ENCODE measurements at regions not wholly inside any gene's neighbourhood (a gene's known extent, or its start where the extent isn't known, plus 50 kb on each side); places are given as distances from the start of the nearest gene placed in this dataset.

DNA sequence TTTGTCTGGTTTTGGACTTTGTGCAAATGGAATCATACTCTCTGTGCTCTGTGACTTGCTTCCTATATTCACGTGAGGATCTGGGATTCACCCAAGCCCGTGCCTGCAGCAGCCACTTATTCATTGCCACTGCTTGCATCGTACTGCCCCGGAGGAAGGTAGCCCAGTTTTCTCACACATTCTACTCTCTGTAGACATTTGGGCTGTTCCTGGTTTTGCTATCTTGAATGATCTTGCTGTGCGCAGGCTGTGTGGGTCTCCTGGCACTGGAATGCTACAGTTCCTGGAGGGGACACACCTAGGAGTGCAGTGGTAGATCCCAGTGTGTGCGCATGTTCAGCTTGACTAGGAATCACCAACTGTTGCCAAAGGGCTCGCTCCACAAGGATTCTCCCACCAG lies 99.2 kb upstream of the BOD1 start:
- TF ChIP-seq, protein P1, sequence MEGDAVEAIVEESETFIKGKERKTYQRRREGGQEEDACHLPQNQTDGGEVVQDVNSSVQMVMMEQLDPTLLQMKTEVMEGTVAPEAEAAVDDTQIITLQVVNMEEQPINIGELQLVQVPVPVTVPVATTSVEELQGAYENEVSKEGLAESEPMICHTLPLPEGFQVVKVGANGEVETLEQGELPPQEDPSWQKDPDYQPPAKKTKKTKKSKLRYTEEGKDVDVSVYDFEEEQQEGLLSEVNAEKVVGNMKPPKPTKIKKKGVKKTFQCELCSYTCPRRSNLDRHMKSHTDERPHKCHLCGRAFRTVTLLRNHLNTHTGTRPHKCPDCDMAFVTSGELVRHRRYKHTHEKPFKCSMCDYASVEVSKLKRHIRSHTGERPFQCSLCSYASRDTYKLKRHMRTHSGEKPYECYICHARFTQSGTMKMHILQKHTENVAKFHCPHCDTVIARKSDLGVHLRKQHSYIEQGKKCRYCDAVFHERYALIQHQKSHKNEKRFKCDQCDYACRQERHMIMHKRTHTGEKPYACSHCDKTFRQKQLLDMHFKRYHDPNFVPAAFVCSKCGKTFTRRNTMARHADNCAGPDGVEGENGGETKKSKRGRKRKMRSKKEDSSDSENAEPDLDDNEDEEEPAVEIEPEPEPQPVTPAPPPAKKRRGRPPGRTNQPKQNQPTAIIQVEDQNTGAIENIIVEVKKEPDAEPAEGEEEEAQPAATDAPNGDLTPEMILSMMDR (IDR thresholded peaks at IDR 0.05; ENCODE audit: low read depth, low read length): no peak
- no peak for TF ChIP-seq EZH2phosphoT487 (IDR thresholded peaks at IDR 0.05; ENCODE audit: low read depth)
